ENCODE measurements at regions not wholly inside any gene's neighbourhood (a gene's known extent, or its start where the extent isn't known, plus 50 kb on each side); places are given as distances from the start of the nearest gene placed in this dataset.
A peak's percentile ranks its signal among the peaks of the same experiment; 100 is the strongest.

GRCh38 chr2:8479298-8479697, 202.6 kb upstream of the ID2 start:
- no peak for DNase-seq

GRCh38 chr2:8480915-8481314, 200.9 kb upstream of the ID2 start:
- no peak for DNase-seq

GRCh38 chr2:8481463-8482009, 200.3 kb upstream of the ID2 start:
- DNase-seq, result peak in 1 of 2 donors; percentile 29

GRCh38 chr2:8482432-8482831, 199.4 kb upstream of the ID2 start:
- no peak for DNase-seq

GRCh38 chr2:8484502-8485283, 197.2 kb upstream of the ID2 start:
- no peak for DNase-seq

- DNase-seq, result no peak
These were observed 196.1 kb upstream of the ID2 start for GRCh38 chr2:8485736-8486135.

GRCh38 chr2:8486141-8486540, 195.7 kb upstream of the ID2 start:
- peak in 1 of 2 donors; percentile 36 for DNase-seq

- no peak for DNase-seq
These were observed 194.4 kb upstream of the ID2 start for GRCh38 chr2:8487461-8487932.

- peak; percentile 81 to 85 for DNase-seq
These were observed 193.7 kb upstream of the ID2 start for GRCh38 chr2:8488001-8488738.

- DNase-seq, result no peak
These were observed 192.6 kb upstream of the ID2 start for GRCh38 chr2:8489221-8489620.

- DNase-seq, result no peak
These were observed 192.1 kb upstream of the ID2 start for GRCh38 chr2:8489751-8490150.

- DNase-seq, result no peak
These were observed 191.6 kb upstream of the ID2 start for GRCh38 chr2:8490166-8490721.

- DNase-seq, result no peak
These were observed 190.4 kb upstream of the ID2 start for GRCh38 chr2:8491296-8492027.

GRCh38 chr2:8494151-8494550, 187.7 kb upstream of the ID2 start:
- no peak for DNase-seq

GRCh38 chr2:8494589-8494988, 187.3 kb upstream of the ID2 start:
- no peak for DNase-seq

- no peak for DNase-seq
These were observed 186.5 kb upstream of the ID2 start for GRCh38 chr2:8495189-8495989.

GRCh38 chr2:8496079-8496478, 185.8 kb upstream of the ID2 start:
- no peak for DNase-seq

GRCh38 chr2:8496617-8497016, 185.2 kb upstream of the ID2 start:
- no peak for DNase-seq

- no peak for DNase-seq
These were observed 182.9 kb upstream of the ID2 start for GRCh38 chr2:8498994-8499393.

GRCh38 chr2:8500124-8501054, 181.5 kb upstream of the ID2 start:
- DNase-seq, result no peak

Data from CD4-positive, alpha-beta T cell treated with Interleukin-1 beta for 1 hour (primary cell).